Kidney (tissue), 13 donors: ENCODE measurements at regions not wholly inside any gene's neighbourhood (a gene's known extent, or its start where the extent isn't known, plus 50 kb on each side); places are given as distances from the start of the nearest gene placed in this dataset.

Experiments
- DNase-seq, 5 donors: peaks; one replicate each; pipeline ENCODE4 v3.0.0-alpha.2; 2013 to 2020
- FAIRE-seq: peaks from 2 replicates; lab custom pipeline; 2012; peaks lifted over from hg19 to GRCh38; lab: Jason Lieb, UNC
- H3K27ac ChIP-seq, 2 donors: one replicate each; pipeline ENCODE4 v1.7.0; 2013; ENCODE audit warnings: low read depth in 2 of 2, low read length in 2 of 2, inconsistent platforms in 1 of 2
- H3K27me3 ChIP-seq: one replicate; pipeline ENCODE4 v1.7.1; 2013; ENCODE audit warnings: low read length, inconsistent platforms; ENCODE audit not compliant: control insufficient read depth, insufficient read depth
- H3K36me3 ChIP-seq, 3 donors: one replicate each; pipeline versions ENCODE4 v1.7.0 to v1.7.1; 2013; ENCODE audit warnings: low read length in 3 of 3, control low read depth in 1 of 3, inconsistent platforms in 1 of 3; ENCODE audit not compliant: insufficient read depth in 3 of 3, control insufficient read depth in 2 of 3
- H3K4me1 ChIP-seq, 3 donors: one replicate each; pipeline versions ENCODE4 v1.7.0 to v1.7.1; 2013; ENCODE audit warnings: low read length in 3 of 3, inconsistent platforms in 1 of 3, low read depth in 1 of 3; ENCODE audit not compliant: control insufficient read depth in 2 of 3, insufficient read depth in 2 of 3
- H3K4me3 ChIP-seq, 3 donors: one replicate each; pipeline versions ENCODE4 v1.7.0 to v1.8.1; 2013; ENCODE audit warnings: low read length in 3 of 3, control low read depth in 1 of 3, inconsistent platforms in 1 of 3
- H3K9ac ChIP-seq, 3 donors: one replicate each; pipeline versions ENCODE4 v1.7.0 to v1.7.1; 2013; ENCODE audit warnings: low read length in 3 of 3, control low read depth in 1 of 3, inconsistent platforms in 1 of 3
- H3K9me3 ChIP-seq, 3 donors: one replicate each; pipeline versions ENCODE4 v1.7.0 to v1.7.1; 2013; ENCODE audit warnings: low read length in 3 of 3, control low read depth in 1 of 3, inconsistent platforms in 1 of 3; ENCODE audit not compliant: control insufficient read depth in 2 of 3, insufficient read depth in 1 of 3
- CTCF ChIP-seq: IDR thresholded peaks from 3 replicates; pipeline ENCODE4 v1.5.1; 2012; ENCODE audit warnings: mild to moderate bottlenecking, moderate library complexity, borderline replicate concordance; ENCODE audit not compliant: insufficient read depth; ENCODE audit errors: extremely low read depth
- intact Hi-C: fragments of 100-400 bp; cut with DNase I; formaldehyde crosslinking; loops from one replicate; pipeline ENCODE4 v1.11.1; 2022
- donor health status: control.
- donor health status: control.
- donor health status: control.
- donor health status: control.
- donor health status: control.
- donor health status: DM: yes; HTN: yes; CAD: no.
- donor health status: Normal renal cell carcinoma (clear cell type).

DNA sequence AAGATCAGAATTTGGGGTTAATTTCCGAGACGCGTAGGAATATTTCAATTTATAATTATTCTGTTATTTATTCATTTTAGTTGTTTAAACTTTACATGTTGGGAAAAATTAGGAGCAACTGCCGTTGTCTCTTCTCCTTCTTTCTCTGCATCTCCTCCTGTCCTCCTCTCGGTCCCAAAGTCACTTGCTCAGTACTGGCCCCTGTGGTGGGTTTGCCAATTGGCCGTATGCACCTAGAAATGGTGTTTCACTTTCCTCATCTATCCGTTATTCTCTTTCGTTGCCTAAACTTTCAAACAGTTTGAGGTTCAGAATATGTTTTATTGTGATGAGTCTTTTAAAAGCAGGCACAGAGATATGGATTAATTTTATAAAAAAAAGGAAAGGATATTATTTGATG, 517.9 kb downstream of the PLCL1 start:
- Histone ChIP-seq H3K9ac (no peak overlapping the region), H3K9me3 (no peaks in the 10 kb centered on the region), H3K4me1 (no peaks in the 10 kb centered on the region), H3K4me3 (no peak overlapping the region), H3K27ac (no peak overlapping the region), H3K27me3 (no peaks in the 10 kb centered on the region), H3K36me3 (no peaks in the 10 kb centered on the region)
- no peak for TF ChIP-seq CTCF
- FAIRE-seq (no peak), DNase-seq (no peak)
- intact Hi-C loops, result no loop called here

DNA sequence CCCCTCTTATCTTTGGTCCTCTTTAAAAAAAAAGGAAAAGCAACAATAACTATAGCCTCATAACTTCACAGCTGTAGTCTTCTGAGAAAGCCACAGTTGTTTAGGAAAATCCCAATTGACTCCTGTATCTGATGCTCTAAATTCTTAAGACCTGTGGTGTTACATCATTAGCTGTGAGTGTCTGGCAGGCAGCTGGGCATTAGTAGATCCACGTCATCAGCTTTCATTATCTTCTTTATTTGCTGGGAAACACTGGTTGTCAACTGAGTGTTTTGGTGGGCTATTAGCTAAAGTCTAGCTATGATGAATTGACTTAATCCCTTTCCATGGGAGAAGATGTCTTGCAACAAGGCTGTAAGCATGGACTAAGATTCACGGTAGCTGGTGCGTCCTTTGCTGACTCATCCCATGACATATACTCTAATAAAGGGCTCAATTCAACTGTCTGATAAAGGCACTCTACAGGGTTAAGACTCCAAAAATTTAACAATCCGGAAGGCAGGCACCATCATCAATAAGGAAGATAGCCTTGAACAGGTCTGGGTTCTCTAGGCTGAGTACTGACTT, 517.2 kb downstream of the PLCL1 start:
- H3K4me1 ChIP-seq, result no peaks in the 10 kb centered on the region
- no peaks in the 10 kb centered on the region for H3K27me3 ChIP-seq
- no peak for DNase-seq
- H3K4me3 ChIP-seq, result no peak overlapping the region
- H3K36me3 ChIP-seq, result no peaks in the 10 kb centered on the region
- no peak overlapping the region for H3K9ac ChIP-seq
- no peaks in the 10 kb centered on the region for H3K9me3 ChIP-seq
- intact Hi-C loops, result no loop called here
- no peak for TF ChIP-seq CTCF
- FAIRE-seq, result no peak
- H3K27ac ChIP-seq, result no peak overlapping the region

DNA sequence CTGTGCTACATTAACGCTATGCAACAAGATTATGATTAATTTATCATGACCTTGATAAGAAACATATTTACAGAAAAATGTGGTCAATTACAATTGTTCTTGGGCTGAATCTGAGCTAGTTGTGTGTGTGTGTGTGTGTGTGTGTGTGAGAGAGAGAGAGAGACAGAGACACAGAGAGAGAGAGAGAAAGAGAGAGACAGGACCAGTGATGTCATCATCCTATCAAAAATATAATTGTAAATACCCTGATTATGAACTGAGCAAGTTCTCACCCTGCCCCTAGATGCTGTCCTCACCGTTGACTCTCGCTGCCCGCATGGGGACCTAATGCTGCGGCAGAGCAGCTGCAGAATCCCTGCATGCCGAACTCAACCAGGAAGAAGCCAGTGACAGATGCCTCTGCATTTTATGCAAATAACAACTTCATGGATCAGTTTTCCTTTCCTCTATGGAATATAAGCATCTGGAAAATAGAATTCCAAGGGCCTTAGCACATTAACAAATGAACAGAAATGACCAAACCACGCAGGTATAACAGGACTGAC, 512.5 kb downstream of the PLCL1 start:
- H3K9me3 ChIP-seq, result no peaks in the 10 kb centered on the region
- intact Hi-C loops, result loop anchor here (10.0 kb wide), 2 partner anchors 1168 to 1428 kb away; no protein-coding TSS in a partner anchor
- no peak for DNase-seq
- H3K36me3 ChIP-seq, result no peaks in the 10 kb centered on the region
- H3K4me1 ChIP-seq, result no peaks in the 10 kb centered on the region
- no peaks in the 10 kb centered on the region for H3K27me3 ChIP-seq
- no peak overlapping the region for H3K4me3 ChIP-seq
- no peak overlapping the region for H3K27ac ChIP-seq
- FAIRE-seq, result no peak
- no peak overlapping the region for H3K9ac ChIP-seq
- TF ChIP-seq CTCF, result no peak
